NCI-H2029 (cell line): ENCODE measurements at regions not wholly inside any gene's neighbourhood (a gene's known extent, or its start where the extent isn't known, plus 50 kb on each side); places are given as distances from the start of the nearest gene placed in this dataset.
"Not testable (repeated sequence)": the region's sequence is repeated elsewhere in the genome, so short reads cannot be mapped to it uniquely, and the experiment has no call there.

Experiments used
- DNase-seq: peaks from one replicate; lab custom pipeline; 2025; lab: John Stamatoyannopoulos, UW

GRCh38 chr14:83908419-83908818 lies 1621.5 kb upstream of the FLRT2 start:
- DNase-seq: no peak

GRCh38 chr14:83909507-83909906 lies 1620.4 kb upstream of the FLRT2 start:
- no peak for DNase-seq

GRCh38 chr14:83912032-83912642 lies 1617.8 kb upstream of the FLRT2 start:
- no peak for DNase-seq

DNA sequence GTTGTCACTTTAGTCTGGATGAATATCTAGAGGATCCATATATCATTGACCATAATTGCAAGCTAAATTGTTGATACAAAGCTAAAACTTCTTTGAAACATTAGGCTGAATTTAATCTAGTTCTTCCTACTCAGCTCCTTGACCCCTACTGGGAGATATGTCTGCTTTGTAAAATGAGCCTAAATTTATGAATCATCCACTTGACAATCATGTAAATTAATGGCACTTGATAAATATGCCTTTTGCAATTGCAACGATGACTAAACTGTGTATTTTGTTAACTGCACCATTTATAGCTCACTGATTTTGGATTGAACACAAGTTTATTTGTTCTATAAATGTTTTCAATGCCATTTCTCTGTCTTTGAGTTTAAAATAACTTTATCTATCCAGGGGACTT lies 1616.5 kb upstream of the FLRT2 start:
- no peak for DNase-seq

- DNase-seq: no peak
Observed at GRCh38 chr14:83918546-83918945, 1611.4 kb upstream of the FLRT2 start.

GRCh38 chr14:83919675-83920074 lies 1610.3 kb upstream of the FLRT2 start:
- DNase-seq: not testable (repeated sequence)

GRCh38 chr14:83923842-83924241 lies 1606.1 kb upstream of the FLRT2 start:
- no peak for DNase-seq

- DNase-seq: no peak
Observed at GRCh38 chr14:83924259-83924658, 1605.7 kb upstream of the FLRT2 start.

GRCh38 chr14:83940253-83940652 lies 1589.7 kb upstream of the FLRT2 start:
- DNase-seq: no peak

GRCh38 chr14:83958359-83958758 lies 1571.6 kb upstream of the FLRT2 start:
- DNase-seq: no peak

DNA sequence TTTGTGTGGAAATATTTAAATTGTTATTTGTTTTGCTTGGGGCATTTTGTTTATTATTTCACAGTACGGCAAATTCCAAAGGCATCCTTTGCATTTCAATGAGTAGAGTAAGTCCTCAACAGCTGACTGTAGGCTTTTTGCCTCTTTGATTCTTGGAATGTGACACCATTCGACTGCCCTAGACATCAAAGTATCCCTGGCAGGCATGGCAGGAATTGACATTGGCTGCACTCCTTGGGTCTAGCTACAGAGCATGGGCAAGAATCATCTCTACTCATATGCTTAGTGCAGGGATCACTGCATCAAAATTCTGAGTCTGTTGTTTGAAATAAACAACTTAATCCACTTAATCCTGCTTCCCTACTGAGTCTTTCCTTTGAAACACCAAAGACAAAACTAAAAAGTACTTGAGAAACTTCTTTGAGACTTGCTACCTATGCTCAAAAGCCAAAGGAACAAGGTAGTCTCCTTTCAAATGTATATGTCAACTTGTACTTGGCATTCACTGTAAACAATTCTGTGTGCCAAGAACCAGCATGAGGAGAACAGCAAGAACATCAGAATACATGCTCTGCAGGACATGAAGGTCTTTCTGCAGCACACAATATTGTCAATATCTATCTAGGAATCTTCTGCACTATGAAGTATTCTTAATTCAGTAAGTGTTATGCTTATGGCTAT lies 1569.0 kb upstream of the FLRT2 start:
- no peak for DNase-seq

DNA sequence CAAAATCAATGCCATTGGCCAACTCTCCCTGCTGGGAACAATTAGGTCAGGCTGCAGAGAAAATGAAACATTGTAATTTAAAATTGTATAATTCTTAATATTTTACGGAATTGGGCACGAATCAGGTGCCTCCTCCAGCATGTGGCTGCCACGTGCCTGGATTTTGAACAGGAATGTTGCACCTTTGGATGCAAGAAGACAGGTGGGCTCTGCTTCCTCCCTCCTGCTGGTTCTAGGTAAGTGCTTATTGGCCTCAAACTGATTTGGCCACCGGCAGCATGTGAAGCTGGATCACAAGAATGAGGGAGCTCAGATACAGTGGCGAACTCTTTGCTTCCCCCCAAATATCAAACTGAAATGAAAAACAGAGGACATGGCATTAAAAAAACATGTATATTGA lies 1559.9 kb upstream of the FLRT2 start:
- DNase-seq: no peak

DNA sequence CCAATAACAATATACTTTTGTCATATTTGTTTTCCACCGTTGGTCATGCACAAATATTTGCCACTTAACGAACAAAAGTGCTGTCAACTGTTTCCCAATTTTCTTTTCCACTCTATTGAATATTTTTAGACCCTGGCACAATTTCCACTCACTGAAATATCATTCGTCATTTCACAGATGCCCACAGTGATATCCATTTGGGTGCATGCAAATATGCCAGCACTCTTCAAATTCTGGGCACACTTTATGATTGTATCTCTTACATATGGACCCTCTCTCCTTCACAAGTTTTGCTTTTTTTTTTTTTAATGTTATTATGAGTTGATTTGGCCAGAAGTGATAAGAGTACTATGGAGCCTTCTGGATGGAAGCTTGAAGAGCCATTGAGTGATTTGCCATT lies 1557.3 kb upstream of the FLRT2 start:
- no peak for DNase-seq

- no peak for DNase-seq
Observed at GRCh38 chr14:83974647-83975163, 1555.2 kb upstream of the FLRT2 start.

GRCh38 chr14:83975435-83975834 lies 1554.5 kb upstream of the FLRT2 start:
- no peak for DNase-seq

DNA sequence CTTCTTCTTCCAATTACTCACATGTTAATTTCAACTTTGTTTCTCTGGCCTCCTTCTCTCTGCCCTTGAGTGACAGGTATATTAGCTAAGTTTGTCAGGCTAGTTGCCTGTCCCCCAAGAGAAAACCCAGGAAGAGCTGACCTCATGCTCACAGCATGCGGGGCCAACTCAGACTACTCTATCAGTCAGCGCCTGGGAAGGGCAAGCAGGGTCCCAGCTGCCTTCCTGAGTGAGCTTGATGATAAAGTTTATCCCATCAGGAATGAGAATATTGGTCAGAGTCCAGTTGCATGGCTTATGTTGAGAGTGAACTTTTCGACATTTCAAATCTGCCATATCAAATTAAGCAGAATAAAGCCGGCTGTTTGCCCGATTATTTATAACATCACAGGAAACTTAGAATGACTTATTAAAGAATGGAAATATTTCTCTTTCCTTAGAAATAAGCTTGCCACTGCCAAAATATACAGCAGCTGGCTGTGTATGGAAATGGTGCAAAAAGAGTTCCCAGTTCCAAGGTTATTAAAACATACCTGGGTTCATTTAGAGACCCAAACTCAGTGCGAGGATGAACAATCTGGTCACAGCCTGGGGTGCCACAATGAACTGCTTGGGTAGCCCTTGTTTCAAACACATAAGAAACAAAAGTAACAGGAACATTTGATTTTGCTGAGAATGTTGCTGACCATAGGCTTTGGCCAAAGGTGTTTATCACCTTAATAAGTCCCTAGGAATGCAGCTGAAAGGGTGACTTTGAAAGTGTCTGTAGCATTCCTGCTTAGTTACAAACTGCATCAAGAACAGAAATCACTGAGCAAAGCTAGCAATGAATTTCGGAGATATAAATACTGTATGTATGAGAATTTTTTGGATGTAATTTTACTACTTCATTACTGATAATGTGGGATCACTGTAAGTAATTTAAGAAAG lies 1553.8 kb upstream of the FLRT2 start:
- DNase-seq: no peak

DNA sequence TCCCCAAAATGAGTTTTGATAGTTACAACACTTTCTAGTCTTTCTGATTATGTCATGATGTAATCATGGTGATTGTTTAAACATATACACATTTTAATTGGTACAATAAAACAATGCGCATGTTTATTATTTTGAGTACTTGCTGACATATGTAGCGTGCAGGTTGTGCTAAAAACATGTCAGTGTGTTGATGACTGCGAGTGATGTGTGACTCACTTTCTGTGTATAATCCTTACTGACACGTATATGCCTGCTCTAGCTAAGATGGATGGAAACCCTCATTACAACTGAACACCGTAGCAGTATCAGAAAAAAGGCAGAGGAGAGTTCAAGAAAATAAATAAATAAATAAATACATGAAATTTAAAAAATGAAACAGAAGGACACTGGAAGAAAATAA lies 1552.4 kb upstream of the FLRT2 start:
- DNase-seq: no peak

DNA sequence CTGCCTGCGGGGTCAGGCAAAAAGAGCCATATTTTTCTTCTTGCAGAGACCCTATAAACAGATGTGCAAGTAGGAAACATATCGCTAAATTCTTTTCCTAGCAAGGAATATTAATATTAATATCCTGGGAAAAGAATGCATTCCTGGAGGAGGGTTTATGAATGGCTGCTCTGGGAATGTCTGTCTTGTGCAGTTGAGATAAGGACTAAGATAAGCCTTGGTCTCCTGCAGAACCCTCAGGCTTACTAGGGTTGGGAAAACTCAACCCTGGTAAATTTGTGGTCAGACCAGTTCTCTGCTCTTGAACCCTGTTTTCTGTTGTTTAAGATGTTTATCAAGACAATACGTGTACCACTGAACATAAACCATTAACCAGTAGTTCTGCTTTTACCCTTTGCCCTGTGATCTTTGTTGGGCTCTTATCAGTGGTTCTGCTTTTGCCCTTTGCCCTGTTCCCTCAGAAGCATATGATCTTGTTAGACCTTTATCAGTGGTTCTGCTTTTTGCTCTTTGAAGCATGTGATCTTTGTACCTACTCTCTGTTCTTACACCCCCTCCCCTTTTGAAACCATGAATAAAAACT lies 1548.2 kb upstream of the FLRT2 start:
- not testable (repeated sequence) for DNase-seq

GRCh38 chr14:83988275-83988674 lies 1541.7 kb upstream of the FLRT2 start:
- no peak for DNase-seq

DNA sequence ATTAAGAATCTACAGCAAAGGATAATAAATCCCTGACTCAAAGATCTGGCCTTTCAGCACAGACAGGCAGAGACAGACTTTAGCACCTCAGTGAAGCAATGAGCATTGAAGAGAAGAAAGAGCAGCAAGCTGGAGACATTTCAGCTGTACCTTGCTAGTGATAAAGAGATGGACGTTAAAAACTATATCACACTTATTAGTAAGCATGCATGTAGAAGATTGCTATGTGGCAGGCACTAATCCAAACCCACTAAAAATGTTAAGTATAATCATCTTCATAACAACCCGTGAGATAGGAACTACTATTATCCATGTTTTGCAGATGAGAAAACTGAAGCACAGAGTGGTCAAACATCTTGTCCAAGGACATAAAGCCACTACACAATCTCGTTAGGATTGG lies 1538.3 kb upstream of the FLRT2 start:
- no peak for DNase-seq

DNA sequence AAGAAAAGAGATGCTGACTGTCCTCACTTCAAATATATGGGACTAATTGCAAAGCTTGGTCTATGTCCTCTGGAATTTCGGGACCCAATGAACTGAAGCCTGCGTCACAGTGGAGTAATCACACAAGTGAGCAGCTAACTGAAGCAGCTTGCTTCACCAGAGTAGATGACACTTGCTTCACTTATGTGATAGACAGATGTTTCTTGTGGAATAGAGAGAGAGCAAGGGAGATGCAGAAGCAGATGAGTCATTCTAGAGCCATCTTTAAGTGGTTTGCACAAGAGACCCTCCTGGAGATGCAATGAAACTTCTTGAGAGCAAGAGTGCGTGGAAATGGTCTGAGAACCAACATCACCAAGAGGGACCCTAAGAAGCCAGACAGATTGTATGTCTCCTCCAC lies 1537.1 kb upstream of the FLRT2 start:
- DNase-seq: no peak

GRCh38 chr14:83993545-83993944 lies 1536.4 kb upstream of the FLRT2 start:
- DNase-seq: no peak
